ENCODE measurements at regions not wholly inside any gene's neighbourhood (a gene's known extent, or its start where the extent isn't known, plus 50 kb on each side); places are given as distances from the start of the nearest gene placed in this dataset.
A peak's percentile ranks its signal among the peaks of the same experiment; 100 is the strongest.
"Not testable (repeated sequence)": the region's sequence is repeated elsewhere in the genome, so short reads cannot be mapped to it uniquely, and the experiment has no call there.

DNA sequence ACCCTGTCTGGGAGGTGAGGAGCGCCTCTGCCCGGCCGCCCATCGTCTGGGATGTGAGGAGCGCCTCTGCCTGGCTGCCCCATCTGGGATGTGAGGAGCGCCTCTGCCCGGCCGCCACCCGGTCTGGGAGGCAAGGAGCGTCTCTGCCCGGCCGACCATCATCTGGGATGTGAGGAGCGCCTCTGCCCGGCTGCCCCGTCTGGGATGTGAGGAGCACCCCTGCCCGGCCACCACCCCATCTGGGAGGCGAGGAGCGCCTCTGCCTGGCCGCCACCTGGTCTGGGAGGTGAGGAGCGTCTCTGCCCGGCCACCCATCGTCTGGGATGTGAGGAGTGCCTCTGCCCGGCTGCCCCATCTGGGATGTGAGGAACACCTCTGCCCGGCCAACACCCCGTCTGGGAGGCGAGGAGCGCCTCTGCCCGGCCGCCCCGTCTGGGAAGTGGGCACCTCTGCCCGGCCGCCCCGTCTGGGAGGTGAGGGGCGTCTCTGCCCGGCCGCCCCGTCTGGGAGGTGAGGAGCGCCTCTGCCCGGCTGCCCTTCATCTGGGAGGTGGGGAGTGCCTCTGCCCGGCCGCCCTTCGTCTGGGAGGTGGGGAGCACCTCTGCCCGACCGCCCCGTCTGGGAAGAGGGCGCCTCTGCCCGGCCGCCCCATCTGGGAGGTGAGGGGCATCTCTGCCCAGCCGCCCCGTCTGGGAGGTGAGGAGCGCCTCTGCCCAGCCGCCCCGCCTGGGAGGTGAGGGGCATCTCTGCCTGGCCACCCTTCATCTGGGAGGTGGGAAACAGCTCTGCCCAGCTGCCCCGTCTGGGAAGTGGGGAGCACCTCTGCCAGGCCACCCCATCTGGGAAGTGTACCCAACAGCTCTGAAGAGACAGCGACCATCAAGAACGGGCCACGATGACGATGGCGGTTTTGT lies 399.7 kb downstream of the CAAP1 start:
- not testable (repeated sequence) for DNase-seq

DNA sequence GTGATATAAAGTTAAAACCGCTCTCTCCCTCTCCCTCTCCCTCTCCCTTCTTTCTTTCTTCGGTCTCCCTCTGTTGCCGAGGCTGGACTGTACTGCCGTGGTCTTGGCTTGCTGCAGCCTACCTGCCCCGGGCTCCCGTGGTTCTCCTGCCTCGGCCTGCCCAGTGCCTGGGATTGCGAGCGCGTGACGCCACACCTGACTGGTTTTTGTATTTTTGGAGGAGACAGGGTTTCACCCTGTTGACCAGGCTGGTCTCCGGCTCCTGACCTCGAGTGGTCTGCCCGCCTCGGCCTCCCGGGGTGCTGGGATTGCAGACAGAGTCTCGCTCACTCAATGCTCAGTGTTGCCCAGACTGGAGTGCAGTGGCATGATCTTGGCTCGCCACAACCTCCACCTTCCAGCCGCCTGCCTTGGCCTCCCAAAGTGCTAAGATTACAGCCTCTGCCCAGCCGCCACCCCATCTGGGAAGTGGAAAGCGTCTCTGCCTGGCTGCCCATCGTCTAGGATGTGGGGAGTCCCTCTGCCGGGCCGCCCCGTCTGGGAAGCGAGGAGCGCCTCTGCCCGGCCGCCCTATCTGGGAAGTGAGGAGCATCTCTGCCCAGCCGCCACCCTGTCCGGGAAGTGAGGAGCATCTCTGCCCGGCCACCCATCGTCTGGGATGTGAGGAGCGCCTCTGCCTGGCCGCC lies 400.5 kb downstream of the CAAP1 start:
- not testable (repeated sequence) for DNase-seq

DNA sequence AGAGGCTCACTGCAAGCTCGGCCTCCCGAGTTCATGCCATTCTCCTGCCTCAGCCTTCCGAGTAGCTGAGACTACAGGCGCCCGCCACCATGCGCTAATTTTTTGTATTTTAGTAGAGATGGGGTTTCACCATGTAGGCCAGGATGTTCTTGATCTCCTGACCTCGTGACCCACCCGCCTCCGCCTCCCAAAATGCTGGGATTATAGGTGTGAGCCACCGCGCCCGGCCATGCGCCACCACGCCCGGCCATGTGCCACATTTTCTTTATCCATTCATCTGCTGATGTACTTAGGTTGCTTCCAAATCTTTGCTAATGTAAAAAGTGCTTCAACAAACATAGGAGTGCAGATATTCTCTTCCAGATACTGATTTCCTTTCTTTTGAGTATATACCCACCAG lies 408.6 kb downstream of the CAAP1 start:
- DNase-seq, result no peak

DNA sequence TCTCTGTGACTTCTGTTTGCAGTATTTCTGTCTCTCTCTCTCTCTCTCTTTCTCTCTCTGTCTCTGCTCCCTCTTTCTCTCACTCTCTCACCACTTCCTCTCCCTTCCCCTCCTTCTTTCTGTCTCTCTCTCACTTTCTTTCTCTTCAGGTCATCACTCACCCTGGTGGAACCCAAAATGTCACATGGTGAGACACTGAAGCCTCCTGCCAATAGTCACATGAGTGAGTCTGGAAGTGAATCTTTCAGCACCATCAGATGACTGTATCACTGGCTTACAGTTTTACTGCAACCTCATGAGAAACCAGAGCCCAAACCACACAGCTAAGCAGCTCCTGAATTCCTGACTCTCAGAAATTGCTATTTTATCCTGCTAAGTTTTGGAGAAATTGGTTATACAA lies 414.6 kb downstream of the CAAP1 start:
- no peak for DNase-seq

DNA sequence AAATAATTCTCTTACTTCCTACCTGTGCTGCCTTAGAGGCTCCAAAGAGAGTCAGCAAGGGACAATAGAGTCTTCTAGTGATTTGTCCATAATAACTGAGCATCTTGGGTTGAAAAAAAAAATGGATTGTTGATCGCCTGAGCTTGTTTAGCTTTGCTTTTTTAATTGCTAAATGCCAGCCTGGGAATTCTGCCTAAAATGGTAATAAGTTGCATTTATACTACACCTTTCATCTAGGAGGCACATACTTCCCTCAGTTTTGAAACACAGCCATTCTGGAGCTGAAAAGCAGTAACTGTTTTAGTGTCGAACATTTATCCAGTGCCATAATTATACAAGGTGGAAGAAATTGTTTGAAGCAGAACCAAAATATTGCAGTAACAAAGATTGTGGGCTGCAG lies 421.3 kb downstream of the CAAP1 start:
- DNase-seq, result peak in 2 of 51 donors; percentile 5 to 22

DNA sequence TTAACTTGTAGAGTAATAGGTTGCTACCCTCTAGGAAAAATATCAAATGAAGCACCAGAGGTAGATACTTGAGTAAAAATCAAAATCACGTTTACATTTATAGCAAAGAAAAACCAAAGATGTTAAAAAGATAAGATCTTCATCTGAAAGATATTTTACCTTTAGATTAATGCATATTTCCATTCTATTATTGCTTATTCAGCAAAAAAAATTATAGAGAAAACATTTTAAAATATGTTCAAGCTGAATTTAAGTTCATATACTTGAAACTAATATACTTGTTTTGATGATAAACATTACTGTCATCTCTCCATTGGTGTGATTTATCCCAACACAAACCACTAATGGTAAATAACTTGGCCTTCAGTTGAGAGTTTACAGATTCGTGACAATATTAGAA lies 422.3 kb downstream of the CAAP1 start:
- DNase-seq, result no peak

DNA sequence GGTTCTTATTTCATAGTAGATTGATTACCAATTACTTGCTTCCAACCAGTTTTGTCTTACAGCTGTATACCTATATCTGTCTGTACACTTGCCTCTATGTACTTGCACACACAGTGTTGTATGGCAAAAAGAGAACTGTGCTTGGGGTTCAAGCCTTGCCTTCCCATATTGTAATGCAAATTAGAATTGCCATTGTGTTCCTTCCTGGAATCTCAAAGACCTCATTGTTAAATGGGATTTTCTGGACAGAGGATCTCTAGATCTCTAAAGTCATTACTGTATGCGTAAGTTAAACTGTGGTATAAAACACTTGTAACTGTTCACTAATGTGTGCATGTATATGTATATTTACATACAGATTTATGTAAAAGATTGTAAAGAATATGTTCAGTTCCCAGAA lies 428.8 kb downstream of the CAAP1 start:
- no peak for DNase-seq

DNA sequence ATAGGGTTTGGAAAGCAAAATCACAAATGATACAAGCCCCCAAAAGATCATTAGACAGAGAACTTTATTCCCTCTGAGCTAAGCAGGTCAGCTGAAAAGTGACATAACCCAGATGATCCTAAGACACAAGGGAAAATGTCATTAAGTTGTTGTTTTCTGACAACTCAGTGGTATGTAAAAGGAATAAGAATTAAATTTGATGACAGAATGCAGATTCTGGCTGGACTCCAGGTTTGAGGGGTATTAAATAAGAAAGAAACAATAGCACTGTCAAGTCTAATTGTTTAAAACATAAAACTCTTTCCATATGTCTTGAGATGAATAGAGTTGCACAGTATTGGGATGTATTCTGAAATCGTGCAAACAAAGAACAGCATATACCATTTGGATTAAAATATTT lies 429.9 kb downstream of the CAAP1 start:
- DNase-seq, result no peak

DNA sequence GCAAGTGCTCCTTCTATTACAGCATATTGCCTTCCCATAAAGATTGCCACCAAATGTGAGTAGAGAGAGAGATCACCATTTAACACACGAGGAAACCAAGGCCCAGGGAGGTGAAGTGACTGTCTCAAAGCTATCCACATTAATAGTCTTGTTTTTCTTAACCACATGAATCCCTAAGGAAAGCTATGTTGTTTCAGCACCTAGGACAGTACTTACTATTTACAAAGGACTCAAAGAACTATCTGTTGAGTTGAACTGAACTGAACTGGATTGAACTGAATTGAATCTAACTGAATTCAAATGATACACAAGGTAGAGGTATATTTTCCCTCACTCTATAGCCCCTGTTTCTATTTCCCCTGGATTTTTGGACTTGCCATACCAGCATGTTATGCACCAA lies 430.4 kb downstream of the CAAP1 start:
- no peak for DNase-seq

DNA sequence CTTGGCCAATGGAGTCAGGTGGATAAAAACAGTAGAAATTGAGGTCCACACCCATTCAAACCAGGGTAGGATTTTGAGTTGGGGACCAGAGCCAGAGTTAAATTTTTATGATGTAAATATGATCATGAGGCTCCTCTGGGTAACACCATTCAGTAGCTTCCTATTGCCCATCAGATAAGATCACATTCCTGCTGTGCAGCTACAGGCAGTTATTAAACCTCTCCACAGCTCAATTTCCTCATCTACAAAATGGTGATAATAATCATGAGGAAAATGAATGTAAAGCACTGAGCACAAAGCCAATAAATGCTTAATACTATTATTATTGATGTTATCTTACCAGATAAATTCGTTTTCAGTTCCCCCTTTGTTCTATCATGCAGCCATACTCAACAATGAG lies 432.0 kb downstream of the CAAP1 start:
- no peak for DNase-seq

DNA sequence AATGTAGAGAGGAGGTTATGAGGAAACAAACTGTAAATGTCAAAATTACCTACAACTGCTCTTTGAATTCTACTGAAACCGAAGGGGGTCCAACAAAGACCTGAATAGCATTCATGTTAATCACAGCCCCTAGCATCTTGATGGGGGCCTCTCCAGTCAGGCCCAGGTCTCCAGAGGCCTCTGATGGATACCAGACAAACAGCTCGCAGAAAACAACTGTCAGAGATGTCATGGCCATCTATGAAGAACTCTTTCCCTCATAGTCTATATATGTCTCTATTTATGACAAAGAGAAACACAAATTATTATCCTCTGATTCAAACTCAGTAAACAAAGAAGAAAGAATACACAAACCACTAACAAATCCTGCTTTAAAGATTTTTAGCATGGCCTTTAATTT lies 432.6 kb downstream of the CAAP1 start:
- no peak for DNase-seq

DNA sequence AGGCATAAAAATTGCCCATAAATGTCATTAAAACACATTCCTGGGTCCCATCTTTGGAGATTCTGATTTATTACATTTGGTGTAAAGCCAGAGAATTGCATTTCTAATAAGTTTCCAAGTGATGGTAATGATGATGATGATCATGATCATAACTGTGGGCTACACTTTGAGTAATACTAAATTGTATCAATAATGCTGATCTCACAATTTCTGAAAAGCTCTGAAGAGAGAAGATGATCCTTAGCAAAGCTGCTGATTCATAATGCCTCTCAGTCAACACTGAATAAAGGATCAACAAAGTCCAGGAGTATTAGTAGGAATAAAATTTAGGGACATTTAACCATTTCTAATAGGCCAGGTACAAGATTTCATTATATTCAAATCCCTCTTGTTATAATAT lies 434.5 kb downstream of the CAAP1 start:
- no peak for DNase-seq

DNA sequence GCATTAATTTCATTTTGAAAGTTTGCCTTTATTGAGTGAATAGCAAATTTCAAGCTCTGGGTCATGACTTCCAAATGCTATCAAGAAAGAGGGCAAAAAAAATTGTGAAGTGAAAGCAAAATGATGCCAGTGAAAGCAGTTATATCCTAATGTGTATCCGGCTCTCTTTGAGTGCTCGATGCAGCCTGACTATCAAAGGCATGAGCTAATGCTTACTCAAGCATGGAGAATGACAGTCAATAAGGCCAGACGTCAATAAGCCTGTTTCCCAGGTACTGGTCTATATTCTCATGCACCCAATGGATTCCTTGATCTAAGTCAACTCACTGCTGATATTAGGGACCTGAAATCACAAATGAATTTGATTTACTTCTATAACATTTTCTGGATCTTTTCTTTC lies 435.5 kb downstream of the CAAP1 start:
- no peak for DNase-seq

DNA sequence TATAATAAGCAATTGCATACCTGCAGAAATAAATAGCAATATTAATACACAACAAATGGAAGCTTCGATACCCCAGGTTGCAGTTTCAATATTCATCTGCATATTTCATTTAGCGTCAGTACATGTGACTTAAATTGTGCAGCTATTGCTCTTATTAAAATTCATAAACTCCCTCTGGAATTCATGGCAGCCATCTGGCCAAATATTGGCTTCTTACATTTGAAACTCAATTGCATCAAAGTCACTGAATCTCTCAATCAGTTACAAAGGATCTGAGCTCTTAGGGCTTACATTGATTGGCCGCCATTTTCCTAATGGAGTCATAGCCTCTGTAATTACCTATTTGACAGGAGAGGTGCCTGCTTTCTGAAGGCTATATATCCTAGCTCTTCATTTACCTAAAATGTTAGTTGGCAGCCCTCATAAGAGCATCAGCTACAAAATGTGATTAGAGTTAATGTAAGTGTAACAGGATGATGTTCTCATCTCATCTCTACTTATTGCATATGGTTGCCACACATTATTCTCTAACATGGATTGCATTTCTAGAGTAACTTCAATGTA lies 453.5 kb downstream of the CAAP1 start:
- DNase-seq, result no peak

DNA sequence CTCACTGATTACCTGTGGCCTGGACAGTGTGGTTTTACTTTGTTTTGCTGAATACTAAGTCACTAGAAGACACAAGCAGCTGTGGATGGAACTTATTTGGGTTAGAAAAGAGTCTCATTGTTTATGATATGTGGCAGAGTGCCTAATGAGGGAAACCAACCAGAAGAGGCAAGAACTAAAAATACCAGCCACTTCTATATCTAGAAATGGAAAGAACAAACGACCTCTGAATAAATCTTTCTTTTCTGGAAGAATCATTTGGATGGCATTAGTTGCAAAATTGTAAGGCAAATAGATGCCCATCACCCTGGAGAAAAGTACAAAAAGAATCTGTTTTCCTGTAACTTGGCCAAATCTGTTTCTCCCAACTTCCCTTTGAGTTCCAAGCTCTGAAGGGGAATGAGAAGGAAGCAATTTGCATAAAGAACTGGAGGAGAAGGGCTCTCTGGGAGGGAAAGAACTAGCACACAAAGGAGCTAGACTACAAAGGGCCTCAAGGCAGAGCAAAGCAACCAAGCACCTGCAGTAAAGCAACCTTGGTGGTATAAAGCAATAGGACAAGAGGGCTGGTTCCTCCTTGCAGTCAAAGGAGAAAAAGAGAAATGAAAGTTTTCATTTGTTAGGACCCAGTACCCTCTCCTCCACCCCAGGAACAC lies 455.4 kb downstream of the CAAP1 start:
- peak in 5 of 51 donors; percentile 0 to 61 (median 16) for DNase-seq

DNA sequence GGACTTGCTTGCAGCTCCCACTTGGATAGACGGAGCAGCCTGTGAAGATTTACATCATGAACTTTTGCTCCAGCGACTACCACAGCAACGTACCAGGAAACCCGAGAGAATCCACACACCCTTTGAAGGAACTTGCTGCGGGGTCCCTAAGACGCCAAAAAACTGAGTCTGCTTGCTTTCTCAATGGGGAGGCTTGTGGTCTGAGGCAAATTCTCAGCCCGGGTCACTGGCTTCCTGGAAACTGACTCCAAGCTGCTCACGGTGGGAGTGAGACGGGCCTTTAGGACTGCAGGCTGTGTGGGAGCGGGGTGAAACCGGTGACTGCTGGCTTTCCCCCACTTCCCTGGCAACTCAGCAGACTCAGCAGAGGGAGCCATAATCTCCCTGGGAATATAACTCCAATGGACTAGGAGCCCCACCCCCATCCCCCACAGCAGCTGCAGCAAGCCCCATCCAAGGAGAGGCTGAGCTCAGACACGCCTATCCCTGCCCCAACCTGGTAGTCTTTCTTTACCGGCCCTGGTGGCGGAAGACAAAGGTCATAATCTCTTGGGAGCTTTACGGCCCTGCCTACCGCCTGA lies 466.0 kb downstream of the CAAP1 start:
- DNase-seq, result peak in 3 of 51 donors; percentile 4 to 31 (median 6)

DNA sequence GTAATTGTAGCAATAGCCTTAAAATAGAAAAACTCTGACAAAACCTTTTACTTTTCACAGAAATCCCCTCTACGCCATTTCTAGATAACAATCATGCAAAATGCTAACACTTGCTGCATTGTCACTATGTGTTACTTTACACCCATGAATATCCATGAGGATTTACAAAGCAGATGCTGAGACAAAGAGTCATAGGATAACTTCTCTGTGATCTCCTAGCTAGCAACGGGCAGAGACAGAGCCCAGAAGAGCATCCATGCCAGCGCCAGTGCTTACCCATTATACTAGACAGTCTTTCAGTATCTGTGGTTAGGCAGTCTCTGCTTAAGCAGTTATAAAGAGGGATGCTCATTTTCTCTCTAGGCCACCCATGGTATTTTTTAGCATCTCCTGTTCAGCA lies 474.1 kb downstream of the CAAP1 start:
- no peak for DNase-seq

DNA sequence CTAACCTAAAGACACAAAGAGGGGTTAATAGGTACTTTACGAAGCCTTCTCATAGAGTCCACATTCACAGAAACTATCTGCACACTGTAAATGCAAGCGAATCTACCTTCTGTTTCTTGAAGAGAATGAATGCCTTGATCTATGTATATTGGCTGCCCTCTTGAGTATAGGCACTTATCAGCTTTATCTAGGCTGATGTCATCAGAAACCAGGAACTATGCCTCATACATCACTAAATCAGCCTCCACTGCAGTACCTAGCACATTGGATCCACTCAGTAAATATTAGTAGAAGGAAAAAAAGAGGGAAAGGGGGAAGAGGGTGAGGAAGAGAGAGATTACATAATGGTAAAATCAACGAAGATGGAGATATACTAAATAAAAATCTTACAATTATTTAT lies 477.1 kb downstream of the CAAP1 start:
- DNase-seq, result no peak

DNA sequence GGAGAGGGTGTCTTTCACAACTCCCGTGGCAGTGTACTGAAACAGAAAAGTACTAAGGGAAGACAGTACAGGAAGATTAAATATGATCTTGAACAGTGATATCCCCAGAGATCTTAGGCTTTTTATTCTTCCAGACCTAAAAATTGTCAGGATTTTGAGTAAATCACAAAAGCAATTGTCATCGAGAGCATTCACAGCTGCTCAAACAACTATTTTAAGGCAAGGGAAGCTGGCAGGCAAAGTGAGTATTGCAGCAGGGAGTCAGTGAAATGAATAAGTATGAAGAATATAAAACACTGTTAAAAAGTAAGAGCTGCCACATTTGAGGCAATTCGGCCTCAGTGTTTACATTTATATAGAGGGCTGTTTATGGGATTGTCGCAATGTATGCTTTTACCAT lies 479.0 kb downstream of the CAAP1 start:
- DNase-seq, result peak in 1 of 51 donors; percentile 37

DNA sequence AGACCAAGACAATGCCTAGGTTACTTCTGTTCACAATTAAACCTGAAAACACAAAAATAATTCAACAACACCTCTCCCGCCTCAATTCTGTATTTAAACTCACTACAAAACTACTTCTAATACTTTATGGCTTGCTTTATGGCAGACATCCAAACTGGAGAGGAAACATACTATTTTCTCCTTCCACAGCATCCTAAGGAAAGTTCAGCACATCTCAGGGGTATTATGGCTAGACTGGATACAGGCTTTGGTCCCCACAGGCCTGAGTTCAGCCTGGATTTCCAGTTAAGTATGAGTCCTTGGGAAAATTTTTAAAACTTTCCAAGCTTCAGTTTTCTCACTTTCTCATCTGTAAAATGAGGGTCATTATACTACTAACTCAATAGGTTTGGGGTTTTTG lies 480.2 kb downstream of the CAAP1 start:
- DNase-seq, result no peak

DNA sequence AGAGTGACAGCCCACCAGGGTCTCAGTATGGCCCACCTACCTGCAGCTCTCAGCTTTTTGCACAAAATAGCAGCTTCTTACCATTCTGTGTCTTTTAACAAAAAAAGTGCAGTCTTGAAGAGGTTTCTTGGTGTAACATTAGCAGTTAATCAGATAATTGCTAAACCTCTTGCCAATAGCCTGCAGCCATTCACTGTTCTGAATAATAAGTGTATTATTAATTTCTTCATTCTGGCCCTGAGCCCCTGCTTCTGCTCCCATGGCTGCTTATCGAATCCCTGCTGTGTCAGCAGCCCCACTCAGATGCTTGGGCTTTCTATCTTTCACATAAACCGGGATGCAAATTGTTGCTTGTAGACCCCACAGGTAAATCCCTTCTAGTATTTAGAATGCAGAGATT lies 485.9 kb downstream of the CAAP1 start:
- DNase-seq, result no peak

DNA sequence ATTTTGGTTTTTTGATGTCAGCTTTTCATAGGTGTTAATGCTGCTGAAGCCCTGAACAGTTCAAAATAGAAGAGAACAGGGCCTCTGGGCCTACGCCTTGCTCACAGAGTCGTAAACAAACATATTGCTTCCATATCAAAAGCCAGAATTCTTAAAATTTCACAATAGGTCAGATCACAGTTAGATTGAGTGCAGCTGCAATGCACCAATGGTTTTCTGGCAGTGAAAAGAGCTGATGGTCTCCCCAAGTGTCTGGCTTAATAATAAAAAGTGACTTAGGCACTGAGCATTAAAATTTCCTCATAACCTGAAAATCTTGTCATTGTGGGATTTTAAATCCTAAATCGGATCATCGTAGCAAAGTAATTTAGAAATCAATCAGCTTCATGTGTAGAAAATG lies 493.0 kb downstream of the CAAP1 start:
- no peak for DNase-seq

Measured in hypothalamus (tissue), 51 donors.